Inferior parietal cortex (tissue), 1 donor: ENCODE measurements at regions not wholly inside any gene's neighbourhood (a gene's known extent, or its start where the extent isn't known, plus 50 kb on each side); places are given as distances from the start of the nearest gene placed in this dataset.
A peak's percentile ranks its signal among the peaks of the same experiment; 100 is the strongest.
"Not testable (repeated sequence)": the region's sequence is repeated elsewhere in the genome, so short reads cannot be mapped to it uniquely, and the experiment has no call there.

Experiments
- DNase-seq: peaks from one replicate; pipeline ENCODE4 v3.0.0-alpha.2; 2016; ENCODE audit errors: extremely low spot score

DNA sequence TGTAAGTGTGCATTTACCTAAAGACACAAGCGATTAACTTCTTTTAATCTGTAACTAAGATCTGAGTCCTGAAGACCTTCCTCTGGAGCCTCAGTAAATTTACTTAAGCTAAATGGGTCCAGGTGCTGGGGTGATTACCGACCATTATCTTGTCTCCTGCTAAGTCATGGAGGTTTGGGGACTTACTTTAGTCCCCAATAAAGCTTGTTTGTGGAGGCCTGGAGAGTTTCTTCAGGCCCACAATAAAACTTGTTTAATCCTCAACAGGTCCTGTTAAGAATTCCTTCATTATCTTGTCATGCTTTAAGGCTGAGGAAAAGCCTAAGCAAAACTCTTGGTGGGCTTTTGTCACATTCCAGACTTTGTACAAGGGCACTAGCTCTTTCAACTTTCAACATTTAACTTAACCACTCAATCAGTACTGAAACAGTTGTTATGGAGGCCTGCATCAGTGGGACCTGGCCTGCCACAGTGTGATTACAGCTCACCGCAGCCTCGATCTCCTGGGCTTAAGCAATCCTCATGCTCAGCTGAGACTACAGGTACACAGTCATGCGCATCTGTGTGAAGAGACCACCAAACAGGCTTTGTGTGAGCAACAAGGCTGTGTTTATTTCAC, 84.0 kb downstream of the FMO4 start:
- DNase-seq: no peak

DNA sequence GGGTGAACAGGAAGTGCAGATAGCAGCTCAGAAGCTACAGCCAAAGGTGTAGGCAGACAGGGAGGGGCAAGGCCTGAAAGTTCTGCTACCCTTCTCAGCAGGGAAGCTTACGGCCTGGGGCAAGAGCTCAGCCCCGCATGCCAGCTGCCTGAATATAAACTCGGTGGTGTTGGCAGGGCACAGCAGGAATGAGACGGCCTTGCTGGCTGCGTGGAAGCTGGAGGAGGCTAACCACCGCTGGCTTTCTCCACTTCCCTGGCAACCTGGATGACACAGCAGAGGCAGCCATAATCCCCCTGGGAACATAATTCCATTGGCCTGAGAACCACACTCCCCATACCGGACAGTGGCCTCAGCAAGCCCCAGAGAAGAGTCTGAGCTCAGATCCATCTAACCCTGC, 81.9 kb upstream of the PRRC2C start:
- DNase-seq: no peak

DNA sequence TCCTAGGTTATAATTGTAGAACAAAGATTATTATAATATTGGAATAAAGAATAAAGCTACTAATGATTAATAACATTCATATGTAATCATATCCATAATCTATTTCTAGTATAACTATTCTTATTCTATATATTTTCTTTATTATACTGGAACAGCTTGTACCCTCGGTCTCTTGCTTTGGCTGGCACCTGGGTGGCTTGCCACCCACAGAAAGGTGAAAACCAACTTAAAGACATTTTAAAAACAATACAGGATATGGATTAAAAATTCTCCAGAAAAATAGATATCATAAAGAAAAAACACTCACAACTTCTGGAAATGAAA, 80.0 kb upstream of the PRRC2C start:
- DNase-seq: no peak

DNA sequence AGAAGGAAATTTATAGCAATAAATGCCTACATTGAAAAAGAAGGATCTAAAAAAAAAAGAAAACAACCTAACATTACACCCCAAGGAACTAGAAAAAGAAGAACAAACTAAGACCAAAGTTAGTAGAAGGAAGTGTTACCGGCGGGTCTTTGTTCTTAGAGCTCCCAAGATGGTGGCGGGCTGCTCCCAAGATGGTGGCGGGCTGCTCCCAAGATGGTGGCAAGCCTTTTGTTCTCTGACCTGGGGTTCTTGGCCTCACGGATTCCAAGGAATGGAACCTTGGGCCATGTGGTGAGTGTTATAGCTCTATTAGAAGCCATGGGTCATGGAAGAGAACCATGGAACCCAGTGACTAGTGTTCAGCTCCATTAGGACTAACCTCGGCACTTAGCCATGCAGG, 71.8 kb upstream of the PRRC2C start:
- DNase-seq: not testable (repeated sequence)

DNA sequence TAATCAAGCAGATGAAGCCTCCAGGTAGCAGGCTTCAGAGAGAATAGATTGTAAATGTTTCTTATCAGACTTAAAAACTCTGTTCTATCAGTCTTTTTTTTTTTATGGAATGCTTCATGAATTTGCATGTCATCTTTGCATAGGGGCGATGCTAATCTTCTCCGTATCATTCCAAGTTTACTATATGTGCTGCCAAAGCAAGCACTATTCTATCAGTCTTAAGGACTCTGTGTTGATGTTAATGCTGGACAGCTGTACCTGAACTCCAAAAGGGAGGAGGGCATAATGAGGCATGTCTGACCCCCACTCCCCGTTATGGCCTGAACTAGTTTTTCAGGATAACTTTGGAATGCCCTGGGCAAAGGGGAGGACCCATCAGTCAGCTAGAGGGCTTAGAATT, 66.8 kb upstream of the PRRC2C start:
- DNase-seq: no peak

DNA sequence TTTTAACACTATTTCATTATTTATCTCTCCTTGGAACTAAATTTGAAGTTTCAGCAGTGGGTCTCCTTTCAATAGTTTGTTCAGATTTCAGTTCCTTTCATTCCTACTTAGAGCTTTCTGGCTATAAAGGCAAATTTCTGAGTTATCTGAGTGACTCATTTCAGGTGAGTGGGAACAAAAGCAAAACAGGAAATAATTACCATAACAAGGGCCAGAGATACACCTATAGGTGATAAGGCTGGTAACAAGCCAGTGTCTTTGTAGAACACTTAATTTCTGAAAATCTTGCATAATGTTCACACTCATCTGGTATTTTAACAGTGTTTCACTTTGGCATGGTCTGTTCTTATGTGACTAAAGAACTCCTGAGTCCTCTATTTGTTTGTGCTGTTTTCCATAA, 64.5 kb upstream of the PRRC2C start:
- no peak for DNase-seq

DNA sequence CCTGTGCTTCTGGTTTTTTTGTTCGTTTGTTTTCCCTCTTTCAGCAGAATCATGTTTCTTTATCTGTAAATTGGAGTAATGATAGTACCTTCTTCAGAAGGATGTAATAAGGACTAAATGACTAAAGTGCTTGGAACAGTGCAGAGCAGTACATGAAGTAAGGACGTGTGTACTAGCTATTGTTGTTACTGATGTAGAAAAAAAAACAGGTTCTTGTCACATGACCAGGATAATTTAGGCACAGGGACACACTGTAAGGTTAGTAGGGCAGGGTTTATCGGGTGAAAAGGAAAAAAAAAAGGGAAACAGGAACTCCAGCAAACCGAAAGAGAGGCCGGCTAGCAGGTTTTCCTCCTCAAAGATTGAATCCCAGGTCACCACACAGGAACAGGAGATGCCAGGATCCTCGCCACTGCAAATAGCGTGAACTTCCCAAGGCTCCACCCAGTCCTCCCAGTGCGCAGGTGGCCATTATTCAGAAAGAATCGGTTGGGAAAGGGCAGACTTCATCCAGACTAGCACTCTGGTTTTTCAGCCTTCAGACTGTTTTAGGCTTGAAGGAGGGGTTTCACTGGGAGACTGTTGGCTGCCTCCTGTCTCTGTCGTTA, 63.8 kb upstream of the PRRC2C start:
- DNase-seq: no peak

DNA sequence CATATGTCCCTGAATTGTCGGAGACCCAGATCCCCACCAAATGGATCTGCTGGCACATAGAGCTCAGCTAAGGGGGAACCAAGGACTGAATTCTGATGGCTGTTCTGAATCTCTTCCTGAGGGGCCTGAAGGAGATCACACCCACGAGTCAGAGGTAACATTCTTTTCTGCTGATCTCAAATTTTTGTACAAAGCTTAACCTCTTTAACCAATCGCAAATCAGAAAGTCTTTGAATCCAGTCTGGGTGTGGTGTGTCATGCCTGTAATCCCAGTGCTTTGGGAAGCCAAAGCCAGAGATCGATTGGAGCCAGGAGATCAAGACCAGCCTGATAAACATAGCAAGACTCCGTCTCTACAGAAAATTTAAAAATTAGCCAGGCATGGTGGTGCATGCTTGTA, 62.8 kb upstream of the PRRC2C start:
- DNase-seq: no peak

DNA sequence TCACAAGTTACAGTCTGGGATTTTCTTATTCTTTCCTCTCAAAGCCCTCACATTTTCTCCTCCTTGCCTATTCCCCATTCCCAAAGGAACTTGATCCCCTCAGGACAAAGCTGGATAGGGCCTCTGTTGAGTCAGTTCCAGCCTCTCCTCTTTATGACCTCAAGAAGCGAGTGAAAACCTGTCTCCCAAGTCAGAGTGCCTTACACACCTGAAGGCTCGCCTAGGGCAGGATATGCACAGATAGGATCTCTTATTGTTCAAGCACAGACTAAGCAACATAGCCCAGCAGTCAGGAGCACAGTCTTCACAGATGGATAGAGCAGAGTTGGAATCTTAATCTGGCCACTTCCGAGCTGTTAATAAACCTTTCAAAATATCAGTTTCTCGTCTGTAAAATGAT, 60.8 kb upstream of the PRRC2C start:
- DNase-seq: no peak

DNA sequence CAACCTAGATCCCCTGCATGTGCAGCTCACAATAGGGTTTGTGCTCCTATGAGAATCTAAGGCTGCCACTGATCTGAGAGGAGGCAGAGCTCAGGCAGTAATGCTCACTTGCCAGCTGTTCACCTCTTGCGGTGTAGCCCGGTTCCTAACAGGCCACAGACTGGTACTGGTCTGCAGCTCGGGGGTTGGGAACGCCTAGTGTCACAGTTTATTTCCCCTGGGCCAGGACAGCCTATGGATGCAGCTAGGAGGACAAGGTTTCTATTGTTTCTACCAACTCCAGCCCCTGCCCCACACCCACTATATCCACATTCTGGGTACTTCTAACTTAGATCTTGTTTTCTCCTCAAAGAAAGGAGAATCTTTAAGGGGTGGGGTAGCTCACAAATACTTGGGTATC, 58.7 kb upstream of the PRRC2C start:
- no peak for DNase-seq

DNA sequence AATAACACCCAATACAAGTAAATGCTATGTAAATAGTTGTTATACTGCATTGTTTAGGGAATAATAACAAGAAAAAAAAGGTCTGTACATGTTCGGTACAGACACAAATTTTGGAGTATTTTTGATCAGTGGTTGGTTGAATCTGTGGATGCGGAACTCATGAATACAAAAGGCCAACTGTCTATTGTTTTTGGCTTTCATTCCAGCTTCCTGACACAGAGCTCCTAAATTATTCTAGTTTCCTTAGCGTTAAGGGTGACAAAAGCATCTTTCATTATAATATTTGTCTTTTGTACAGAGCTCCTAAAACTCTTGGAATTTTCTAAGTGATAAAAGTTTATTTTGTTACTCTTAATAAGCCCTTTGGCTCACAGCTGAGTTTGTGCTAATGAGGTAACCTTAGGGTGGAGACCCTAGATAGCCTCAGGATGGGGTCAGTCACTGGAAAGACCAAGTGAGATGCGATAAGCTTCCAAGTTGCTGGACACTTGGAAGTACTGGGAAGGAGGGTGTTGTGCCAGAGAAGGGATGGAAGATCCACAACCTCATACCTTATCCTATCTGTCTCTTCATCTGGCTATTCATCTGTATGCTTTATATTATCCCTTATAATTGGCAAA, 57.4 kb upstream of the PRRC2C start:
- DNase-seq: peak; percentile 44

DNA sequence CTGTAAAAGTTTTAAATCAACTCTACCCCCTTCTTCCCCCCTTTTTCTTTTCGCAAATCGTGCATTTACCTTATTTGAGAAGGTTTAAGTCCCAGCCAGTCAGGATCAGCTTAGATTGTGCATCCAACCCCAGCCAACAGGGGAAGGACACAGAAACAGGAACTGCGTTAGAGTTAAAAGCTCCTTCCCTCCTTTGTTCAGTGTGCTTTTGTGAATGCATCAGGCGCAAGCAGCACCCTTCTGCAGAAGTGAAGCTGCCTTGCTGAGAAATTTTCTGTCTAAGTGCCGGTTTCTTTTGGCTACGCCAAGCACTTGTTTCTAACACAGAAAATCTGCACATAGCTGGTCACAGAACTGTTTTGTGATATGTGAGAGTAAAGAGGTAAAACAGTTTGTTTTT, 56.2 kb upstream of the PRRC2C start:
- no peak for DNase-seq

DNA sequence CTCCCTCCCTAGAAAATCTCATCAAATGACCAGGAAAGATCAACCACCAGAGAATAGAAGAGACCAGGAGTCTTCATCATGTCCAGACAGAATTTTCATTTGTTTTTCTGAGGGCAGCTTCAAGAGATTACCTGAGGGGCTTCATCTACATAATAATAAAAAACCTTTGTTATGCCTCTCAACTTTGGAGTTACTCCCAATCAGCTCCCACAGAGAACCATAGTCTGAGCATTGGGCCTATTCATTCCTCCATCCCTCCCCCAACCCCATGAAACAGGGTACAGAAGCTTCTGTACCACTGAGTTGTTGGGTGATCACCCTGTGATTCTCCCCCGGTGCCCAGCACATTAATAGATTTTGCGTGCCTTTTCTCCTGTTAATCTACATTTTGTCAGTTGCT, 53.3 kb upstream of the PRRC2C start:
- no peak for DNase-seq

DNA sequence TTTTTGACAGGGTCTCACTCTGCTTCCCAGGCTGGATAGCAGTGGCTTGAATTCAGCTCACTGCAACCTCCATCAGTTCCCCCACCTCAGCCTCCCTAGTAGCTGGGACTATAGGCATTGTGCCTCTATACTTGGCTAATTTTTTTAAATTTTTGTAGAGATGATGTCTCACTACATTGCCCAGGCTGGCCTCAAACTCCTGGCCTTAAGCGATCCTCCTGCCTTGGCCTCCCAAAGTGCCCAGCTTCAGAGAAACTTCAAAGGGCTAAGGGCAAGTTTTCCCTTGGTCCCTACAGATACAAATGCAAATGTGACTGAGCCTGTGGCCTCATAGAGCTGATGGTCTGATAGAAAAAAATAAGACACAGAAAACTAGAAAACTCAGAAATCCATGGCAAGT, 52.9 kb upstream of the PRRC2C start:
- DNase-seq: no peak

DNA sequence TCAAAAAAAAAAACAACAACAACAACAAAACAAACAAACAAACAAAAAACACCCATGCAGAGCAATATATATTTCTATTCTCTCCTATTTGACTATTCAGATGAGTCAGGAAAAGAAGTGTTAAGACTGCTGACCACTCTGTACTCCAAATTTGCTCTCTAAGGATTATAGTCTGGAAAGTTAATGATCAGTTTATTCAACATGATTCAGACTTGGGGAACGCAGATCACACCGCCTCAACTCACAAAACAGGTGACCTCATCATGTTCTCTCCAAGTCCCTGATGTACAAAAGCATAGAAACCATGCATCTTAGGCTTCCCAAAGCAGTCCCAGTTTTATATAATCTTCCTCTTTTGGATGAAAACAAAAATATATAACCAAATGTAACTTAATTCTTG, 51.9 kb upstream of the PRRC2C start:
- DNase-seq: no peak

DNA sequence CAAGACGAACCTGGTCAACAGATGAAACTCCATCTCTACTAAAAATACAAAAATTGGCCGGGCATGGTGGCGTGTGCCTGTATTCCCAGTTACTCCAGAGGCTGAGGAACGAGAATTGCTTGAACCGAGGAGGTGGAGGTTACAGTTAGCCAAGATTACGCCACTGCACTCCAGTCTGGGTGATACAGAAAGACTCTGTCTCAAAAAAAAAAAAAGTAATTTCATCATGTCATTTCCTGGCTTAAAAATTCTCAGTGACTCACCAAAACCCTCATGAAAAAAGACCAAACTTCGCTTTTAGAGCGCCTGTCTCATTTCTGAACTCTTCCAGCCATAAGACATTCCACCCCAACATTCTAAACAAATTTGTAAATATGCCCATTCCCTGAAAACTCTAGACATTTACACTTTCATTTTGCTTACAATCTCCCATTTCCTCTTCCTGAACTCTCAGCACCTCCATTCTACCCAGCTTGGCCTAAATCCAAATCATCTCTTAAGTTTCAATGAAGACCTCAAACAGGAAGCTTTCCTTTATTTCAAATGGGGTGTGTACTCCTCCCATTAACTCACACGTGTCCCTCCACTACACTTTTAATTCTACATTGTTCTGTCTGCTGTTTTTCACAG, 50.5 kb upstream of the PRRC2C start:
- no peak for DNase-seq
